Activated naive CD8-positive, alpha-beta T cell treated with anti-CD3 and anti-CD28 coated beads, Interleukin-2, amount 50 U/mL, for 16 hours (primary cell): ENCODE measurements at regions not wholly inside any gene's neighbourhood (a gene's known extent, or its start where the extent isn't known, plus 50 kb on each side); places are given as distances from the start of the nearest gene placed in this dataset.

Experiments used
- DNase-seq: peaks from one replicate; pipeline ENCODE4 v3.0.0-alpha.2; 2020; ENCODE audit warnings: low read depth, low spot score

DNA sequence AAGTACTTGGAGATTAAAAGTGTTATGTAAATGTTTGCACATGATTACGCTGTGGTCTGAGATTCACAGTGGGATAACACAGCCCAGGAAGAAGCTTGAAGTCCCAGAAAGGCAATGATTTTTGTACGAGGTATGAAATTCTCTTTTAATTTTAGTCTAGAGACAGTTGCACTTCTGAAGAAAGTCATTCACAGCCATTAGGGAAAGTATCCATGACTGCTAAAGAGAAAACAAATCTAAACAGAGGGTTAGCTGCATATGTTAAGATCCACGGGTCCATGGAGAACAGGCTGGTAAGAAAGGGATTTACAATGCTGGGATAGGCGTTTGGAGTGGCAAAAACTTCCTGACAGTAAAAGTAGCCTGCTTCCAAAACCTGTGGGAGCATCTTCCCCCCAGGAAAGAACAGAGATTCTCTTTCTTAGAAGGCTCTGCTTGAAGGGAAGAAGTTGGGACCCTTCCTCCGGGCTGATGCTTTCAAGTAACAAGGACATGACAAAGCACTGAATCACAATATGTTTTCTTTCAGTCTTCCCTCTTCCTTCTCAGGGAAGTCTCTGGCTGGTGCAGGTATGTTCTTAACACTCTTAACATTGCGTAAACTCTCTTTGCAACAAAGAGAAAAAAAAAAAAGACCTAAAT lies 220.8 kb upstream of the CELF2 start:
- DNase-seq = no peak

DNA sequence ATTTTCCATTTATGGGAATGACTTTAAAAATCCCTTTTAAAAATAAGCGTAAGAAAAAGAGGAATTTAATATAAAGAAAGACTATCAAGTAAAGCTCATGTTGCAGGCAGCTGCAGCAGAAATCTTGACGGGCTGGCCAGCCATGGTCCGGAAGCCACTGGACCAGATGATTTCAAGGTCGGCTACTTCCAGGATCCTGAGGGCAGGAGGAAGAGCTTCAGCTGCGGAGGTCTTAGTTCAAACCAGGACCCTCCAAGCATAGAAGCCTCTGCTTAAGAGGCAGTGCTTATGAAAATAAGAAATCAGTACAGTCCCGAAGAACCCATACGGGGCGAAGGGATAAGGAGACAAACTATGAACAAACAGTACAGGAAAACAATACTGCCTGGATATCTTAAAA lies 220.2 kb upstream of the CELF2 start:
- DNase-seq = no peak

DNA sequence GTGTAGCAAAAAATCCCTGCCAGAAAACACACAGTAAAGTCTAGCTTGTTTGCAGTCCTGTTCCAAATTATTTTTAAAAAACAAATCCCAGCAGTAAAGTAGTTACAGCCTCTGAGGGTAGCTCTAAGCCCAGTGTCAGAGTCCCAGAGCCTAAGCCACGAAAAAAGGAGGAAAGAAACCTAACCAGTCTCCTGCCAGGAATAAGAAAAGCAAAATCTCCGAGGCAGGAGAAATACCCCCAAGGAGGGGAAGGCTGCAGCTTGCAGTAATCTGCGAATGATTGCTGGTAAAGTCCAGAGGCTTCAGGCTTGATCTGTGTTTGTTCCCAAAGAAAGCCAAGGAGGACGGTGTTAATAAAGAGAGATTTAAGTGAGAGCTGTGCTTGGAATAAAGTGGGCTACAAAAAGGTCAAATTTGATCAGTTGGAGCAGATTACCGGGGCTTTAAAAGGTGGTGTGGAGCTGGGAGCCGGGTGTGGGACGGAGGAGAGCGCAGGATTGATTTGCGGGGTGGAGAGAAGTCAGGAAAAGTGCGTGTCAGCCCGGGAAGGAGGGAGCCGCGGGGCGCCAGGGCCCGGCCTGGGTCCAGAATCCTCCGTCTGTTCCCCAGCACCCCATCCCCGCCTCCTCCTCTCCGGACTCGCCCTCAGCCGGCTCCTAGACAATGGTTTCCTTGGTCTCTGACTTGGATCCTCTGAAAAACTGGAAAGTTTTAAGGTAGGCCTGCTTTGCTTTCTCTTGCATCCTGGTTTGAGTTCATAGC lies 219.4 kb upstream of the CELF2 start:
- no peak for DNase-seq

DNA sequence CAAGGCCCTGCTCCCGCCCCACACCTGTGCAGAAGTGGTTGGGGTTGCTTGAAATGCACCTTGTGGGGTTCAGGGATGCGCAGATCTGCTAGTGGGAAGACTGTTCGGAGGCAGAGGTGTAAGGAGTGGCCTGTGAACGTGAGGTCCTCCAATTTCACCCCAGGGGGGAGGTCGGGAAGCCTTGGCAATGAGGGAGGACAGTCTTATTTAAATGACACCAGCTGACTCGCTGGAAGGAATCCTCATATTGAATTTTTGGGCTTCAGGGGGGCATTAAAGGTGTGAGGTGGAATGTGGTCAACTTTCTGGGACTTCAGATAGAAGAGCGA lies 218.8 kb upstream of the CELF2 start:
- no peak for DNase-seq

DNA sequence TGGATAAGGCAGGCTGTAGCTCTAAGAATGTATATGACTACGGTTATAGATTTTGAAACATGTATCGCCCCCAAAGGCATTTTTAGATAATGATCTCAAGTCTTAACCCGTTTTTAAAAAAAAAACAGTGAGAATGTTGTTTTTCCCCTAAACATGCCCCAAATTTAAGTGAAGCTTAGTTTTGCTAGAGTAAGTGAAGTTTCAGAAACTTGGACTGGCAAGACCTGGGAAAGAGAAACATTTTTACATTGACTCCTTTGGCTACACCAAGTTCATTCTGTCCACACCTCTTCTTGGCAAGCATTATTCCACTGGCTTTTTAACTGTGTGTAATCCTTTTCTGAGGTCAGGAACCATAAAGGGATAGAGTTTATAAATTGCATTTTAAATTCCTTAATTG lies 216.7 kb upstream of the CELF2 start:
- no peak for DNase-seq

DNA sequence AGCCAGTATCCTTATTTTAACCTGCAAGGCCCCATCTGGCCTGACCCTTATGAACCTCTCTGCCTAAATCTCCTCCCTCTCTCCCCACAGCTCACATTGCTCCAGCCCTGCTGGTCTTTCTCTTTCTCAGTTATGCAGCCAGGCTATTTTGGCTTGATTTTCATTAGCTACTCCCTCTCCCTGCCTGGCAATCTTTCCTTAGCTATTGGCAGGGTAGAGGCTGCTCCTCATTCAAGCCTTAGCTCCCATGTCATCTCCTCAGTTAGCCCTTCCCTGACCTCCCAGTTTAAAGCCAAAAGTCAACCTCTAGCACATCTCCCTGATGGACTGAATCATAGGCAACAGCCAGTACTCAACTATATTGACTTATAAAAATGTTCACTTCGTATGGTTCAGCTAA lies 214.4 kb upstream of the CELF2 start:
- DNase-seq = no peak

DNA sequence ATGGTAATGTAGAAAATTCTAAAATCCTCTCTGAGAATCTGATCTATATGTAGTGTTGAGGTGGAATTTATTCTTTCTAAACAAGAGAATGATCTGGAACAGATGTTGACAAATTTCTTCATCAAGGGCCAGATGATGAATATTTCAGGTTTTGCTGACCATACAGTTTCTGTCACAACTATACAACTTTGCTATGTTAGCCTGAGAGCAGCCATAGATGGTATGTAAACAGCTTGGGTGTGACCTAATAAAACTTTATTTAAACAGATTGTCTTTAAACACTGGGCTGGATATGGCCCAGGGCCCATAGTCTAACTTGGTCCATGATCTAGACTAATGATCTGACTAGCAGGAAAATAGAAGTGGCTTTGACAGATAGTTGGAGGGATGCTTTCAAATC lies 213.6 kb upstream of the CELF2 start:
- DNase-seq = no peak

DNA sequence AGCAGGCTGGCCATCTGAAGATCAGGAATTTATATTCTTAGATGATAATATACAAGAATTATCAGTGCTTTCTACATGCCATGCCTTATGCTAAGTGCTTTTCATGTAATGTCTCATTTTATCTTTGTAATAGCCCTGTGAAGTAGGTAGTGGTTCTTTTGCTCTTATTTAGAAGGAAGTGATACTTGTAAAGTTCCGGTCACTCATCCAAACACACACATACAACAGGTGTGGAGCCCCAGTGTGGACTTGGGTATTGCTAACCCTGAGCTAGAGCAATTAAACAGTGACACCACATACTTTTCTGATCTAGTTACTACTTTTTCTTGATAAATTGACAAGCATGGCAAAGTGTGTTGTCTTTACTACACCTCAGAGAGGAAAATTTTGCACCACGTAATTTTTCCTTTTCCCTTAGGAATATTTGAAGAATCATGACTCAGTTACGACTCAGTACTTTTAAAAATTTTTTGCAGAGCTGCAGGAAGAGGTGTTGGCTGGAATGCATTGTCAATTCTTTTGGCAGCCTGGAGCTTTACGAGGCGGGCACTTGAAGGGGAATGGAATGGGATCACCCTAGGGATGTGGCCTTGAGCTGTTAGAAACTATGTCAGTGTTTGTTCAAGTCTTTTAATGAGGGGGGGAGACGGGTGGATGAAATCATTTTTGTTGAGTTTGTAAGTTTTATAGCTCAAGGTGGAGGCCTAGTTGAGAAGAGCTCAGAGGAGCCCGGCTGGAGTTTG lies 212.5 kb upstream of the CELF2 start:
- DNase-seq = no peak

DNA sequence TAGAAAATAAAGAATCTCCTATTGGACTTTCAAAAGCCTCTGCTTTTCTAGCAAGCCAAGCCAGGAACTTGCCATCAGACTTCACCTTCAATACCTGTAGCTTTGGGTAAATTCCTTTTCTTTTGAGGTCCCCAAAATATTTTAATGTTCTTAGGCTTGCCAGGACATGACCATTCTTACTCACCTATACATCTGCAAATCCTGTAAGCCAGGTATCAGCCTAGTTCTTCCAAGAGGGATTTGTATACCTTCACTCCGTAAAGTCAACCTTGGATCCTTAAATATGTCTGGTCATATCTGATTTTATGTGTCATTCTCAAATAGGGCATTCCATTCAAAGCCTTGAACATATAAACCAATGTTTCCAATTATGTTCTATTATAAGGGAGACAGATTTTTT lies 210.6 kb upstream of the CELF2 start:
- no peak for DNase-seq

DNA sequence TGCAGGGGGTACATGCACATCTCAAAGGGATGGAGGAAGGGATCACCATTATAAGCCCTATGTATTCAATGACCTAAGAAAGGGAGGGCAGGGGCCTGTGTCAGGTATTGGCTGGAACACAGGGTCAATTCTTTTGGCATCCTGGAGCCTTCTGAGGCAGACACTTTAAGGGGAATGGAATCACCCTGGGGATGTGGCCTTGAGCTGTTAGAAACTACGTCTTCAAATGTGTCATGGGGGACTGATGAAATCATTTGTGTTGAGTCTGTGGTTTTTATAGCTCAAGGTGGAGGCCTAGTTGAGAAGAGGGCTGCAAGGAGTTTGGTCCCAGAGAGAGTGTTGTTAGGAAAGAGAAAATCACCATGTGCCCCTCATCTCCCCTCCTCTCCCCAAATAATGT lies 206.1 kb upstream of the CELF2 start:
- DNase-seq = no peak

DNA sequence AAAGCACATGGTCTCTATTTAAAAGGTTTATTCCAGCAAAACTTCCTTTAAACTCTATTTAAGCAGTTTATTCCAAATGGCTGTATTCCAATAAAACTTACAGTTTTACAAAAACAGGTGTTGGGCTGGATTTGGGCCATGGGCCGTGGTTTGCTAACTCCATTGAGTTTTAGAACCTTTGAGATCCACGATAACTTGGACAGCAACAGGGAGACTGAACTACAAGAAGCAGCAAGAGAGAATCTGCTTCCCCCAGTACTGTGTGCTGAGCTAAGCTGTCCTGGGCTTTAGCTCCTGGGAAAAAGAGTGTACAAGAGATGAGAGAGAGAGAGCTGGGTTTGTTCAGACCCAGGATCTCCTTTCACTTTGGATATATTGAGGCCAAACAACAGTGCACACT lies 204.0 kb upstream of the CELF2 start:
- no peak for DNase-seq

DNA sequence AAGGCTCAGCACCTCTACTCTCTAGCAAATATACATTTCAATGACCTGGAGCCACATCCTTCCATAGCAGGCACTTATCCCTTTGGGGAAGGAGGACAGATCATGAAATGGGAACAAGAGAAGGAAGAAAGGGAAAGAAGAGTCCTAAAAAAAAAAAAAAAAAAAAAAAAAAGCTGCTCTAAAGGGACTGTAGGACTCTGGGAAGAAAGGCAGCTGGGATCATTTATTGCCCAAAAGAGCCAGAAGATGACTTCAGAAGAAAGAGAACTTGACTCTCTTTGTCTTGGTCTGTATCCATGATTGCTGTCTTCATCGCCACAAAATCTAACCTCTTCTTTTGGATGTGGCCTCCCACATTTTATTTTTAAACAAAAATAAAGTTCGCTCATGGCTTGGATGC lies 203.6 kb upstream of the CELF2 start:
- no peak for DNase-seq

DNA sequence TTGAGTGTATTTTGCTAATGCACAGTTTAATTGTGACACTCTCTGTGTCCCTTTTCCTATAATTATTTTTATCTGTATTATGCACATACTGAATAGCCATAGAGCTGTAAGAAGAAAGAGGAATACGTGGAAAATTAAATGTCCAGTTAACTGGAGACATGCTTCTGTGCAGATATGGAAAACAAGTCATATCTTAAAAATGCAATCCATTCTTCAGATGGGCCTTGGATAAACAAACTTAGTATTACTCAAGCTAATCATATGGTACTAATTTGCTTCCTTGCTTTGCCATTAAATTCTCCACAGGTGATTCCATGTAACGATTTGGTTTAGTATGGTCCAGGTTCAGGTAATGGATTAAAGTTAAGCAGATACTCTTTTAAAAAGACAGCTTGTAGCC lies 201.2 kb upstream of the CELF2 start:
- no peak for DNase-seq

DNA sequence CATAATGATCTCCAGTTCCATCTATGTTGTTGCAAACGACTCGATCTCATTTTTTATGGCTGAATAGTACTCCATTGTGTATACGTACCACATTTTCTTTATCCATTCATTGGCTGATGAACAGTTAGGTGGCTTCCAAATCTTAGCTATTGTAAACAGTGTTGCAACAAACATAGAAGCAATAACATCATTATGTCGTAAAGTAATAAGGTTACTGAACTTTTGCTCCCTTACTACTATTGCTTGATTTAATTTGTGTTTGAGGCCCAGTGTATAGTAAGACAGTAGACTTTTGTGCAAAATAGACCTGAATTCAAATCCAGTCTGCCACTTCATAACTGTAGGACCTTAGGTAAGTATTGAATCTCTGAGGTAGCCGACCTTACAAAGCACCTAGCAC lies 200.1 kb upstream of the CELF2 start:
- no peak for DNase-seq

DNA sequence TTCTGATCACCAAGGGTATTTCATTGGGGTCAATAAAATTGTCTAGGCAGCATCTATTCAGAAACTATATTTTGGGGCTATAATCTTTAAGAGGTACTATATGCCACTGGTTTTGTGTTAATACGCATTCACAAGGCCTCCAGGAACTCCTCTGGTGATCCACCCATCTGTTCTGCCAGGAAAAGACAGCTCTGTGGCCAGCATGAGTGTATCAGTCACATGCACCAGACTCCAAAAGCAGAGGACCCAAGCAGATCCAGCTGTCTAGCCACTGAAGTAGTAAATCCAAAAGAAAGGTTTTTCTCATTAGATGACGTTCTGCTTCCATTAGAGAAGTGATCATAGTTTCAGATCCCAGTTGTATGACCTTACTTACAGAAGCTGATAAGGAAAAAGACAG lies 199.6 kb upstream of the CELF2 start:
- DNase-seq = no peak

DNA sequence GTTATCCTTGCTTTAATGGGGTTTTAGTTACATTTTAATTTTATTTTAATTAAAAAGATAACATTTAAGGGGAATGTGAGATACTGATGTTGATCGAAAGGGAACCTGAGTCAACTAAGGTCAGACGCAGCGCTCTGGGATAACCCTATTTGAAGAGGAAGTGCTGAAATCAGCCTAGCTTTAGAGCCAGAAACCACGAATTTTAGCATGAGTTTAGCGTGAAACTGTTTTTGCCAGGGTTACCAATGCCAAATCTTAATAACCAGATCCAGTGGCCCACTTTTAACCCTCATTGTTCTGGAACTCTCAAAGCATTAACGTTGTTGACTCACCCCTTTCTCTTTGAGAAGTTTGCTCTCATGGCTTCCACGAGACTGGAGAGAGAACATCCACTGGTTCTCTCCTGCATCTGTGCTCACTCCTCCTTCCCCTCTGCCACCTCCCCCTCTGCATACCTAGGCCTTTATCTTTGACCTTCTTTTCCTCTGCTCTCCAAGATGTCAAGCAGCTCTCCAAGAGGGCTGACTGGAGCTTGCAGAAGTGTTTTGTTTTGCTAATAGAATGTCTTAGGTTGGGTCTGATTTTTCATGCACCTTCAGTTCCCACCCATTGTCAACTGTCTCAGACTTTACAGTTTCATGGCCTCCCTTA lies 198.3 kb upstream of the CELF2 start:
- DNase-seq = no peak

DNA sequence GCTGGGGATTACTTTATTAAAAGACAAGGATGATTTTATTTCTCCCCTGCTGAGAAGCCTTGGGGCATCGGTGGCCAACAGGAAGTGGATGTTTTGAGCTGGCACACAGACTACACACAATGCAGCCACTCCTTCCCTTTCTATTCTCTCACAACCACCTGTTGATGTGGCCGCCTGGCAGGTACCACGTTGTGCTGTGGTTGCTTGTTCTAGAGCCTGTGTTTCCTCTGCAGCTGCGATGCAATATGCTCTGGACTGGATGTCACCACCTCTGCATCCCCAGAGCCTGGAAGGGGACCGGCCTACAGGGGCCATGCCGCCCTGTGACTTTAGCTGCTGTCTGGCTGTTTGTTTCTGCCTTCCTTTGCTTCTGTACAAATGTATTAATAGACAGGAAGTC lies 195.7 kb upstream of the CELF2 start:
- DNase-seq = no peak

DNA sequence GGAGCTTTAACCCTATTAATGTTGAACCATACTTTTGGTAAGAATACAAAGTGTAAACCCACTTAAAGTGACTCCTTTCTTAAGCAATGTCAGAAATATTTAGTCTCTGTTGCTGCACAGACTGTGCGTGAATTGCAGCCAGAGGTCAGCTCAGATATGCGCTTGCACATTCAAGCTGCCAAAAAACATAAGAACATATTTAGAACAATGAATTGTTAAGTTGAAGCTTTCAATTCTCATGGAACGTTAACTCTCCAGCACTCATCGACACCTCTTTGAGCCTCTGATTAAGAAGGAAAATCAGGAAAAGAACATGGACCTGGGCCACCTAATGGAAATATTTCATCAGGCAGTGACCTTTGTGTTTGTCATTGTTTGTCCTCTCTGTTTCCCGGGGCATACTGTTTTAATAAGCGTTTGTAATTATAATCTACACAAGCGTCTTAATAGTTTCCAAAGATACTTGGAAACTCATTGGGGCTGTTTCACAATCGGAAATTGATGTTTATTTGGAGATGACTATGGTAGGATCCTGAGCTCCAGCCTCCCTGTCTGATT lies 193.0 kb upstream of the CELF2 start:
- DNase-seq = no peak

DNA sequence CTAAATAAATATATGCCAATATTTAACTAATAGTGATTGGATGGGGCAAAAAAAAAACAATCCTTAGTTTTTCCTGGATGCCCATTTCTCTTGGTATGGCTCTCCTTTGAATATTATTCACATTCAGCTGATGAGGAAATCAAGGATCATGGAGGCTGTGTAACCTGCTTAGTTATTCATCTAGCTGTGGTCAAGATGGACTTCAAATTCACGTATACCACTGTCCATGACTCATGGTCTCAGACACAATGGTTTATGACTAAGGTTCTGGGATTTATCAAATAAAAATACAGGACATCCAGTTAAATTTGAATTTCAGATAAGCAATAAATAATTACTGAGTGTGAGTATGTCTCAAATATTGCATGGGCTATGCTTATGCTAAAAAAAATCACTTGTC lies 191.5 kb upstream of the CELF2 start:
- no peak for DNase-seq

DNA sequence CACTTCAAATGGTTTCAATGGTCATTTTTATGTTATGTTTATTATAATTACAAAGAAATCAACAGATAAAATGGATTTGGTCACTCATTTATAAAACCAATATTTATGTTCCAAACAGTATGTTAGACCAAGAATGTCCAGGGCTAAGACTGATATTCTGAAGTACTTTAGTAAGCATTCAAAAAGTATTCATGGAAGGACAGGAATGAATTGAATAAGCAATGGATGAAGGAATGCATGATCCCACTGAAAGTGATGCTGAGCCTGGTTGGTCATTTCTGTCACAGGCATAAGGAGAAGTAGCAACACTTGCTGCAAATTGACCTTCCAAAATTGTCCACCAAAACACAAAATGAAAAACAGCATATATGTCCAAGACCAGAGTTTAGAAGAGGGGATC lies 189.0 kb upstream of the CELF2 start:
- DNase-seq = no peak

DNA sequence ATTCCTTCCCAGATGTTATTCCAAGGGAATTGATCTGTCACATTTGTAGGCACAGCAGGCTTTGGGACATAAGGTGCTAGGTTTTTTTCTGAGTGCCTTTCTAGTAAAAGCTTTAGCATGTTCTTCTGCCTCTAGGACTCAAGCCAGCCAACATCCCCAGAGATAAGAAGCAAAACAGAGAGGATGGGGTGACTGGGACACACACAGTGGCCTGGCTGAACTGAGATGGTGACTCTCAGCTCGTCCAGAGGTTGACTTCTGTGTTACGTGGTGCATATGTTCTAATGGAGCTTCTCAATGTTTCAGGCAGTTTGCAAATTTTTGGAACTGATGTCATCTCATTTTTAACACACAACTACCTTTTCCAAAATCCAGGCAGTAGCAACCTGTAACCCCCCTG lies 188.1 kb upstream of the CELF2 start:
- DNase-seq = no peak

DNA sequence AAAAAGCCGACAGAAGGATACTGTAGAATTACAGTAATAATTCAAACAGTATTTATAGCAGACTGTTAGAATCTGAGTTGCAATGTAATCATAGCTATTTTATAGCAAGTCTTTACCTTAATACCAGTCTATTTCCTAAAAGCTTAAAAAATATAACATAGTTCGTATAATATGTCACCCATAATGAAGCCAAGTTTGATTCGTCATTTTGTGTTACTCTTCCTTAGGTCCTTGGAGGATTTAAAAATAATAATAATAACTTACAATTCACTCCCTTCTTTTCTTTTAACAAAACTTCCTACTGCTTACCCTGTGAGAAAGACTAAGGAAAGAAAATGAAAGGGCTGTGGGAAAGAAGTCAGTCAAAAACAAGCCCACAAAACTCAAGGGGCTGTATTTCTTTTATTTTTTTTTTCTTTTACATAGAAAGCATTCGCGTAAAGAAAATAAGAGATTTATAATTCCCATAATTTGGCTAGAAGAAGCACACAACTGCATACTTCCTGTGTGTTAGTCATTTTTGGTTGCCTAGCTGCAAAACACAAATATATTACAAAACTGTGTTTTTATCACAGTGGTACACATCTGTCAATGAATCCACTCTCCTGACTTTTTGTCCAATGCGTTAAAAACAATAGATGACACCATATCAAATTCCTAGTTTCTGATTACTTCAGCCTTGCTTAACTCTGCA lies 187.2 kb upstream of the CELF2 start:
- no peak for DNase-seq
